ENCODE measurements at regions not wholly inside any gene's neighbourhood (a gene's known extent, or its start where the extent isn't known, plus 50 kb on each side); places are given as distances from the start of the nearest gene placed in this dataset.

DNA sequence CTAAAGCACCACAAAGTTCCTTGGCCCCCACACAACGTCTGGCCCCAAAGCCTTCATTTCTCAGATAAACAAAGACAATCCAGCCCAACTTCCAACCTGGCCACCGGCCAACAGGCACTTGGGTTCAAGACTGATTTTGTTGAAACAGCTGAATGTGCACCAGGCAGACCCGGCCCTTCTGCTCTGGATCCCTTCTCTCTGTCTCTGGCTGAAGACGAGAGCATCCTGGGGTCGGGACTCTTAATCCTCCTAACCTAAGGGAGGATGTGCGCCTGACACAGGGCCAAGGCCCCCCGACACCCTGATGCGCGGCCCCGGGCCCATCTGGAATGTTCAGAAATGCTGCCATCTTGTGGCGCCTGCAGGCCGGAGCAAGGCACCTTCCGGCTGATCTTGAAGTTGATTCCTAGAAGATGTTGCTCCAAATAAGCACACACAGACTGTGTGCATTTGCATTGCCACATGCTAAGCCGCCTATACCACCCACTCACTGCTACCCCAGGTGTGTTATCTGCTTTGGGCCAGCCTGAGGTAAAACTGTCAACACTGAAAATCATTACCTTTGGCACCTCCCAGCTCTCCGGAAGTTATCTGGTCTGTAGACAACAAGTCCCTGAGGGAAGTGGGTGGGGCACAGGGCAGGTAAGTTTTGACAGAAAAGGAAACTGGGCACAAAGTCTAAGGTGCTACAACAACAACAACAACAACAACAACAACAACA, 98.4 kb upstream of the HABP2 start:
- in situ Hi-C loops (cut with HindIII; ENCODE audit: low sequenced_read_pairs) = no loop called here

DNA sequence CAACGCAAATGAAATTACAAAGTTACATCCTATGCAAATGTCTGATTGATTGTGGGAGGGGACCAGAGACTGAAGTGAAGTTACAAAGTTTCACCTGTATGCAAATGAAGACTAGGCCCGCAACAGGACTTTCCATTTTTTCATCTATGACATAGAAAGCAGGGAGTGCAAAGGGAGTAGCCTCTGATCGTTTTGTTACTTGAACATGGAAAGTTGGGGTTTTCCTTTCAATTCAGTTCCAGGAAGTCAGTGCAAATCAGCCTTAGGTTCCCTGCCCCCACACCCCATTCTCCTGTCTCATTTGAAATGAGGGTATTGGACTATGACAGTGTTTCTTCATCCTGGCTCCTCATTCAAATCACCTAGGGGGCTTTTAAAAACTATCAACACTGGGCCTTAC, 96.9 kb upstream of the HABP2 start:
- in situ Hi-C loops (cut with HindIII; ENCODE audit: low sequenced_read_pairs) = no loop called here

GRCh38 chr10:113456741-113457140, 96.1 kb upstream of the HABP2 start:
- in situ Hi-C loops (cut with HindIII; ENCODE audit: low sequenced_read_pairs) = no loop called here

DNA sequence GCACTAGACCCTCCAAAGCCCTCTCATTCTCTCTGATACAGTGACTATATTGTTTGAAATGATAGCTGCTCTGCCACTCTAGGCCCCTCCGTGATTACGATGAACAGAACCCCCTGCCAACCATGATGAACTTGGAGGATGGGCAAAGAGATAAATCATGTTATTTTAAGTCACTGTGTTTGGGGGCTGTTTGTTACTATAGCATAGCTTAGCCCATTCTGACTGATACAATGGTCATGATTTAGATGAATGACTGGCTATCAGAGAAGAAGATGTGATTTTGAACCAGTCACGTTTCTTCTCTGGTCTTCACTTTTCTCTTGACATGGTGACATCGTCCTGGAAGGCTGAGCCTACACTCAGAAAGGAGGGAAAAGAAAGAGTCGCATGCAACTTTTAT, 95.4 kb upstream of the HABP2 start:
- in situ Hi-C loops (cut with HindIII; ENCODE audit: low sequenced_read_pairs) = no loop called here

- in situ Hi-C loops (cut with HindIII; ENCODE audit: low sequenced_read_pairs) = no loop called here
Observed at GRCh38 chr10:113458451-113458850, 94.4 kb upstream of the HABP2 start.

DNA sequence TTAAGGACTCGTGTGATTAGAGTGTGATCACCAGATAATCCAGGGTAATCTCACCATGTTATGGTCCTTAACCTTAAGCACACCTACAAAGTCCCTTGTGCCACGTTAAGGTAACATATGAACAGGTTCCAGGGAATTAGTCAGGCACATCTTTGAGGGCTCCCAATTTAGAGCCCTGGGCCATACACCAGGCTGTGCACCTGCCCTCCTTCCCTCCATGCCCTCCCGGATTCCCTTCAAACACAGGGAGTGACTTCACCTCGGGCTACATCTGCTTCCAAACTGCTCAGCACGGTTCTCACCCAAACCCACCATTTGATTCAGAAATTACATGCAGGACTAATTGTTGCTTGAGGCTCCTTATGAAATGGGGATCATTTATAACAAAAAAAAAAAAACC, 93.9 kb upstream of the HABP2 start:
- in situ Hi-C loops (cut with HindIII; ENCODE audit: low sequenced_read_pairs) = no loop called here

DNA sequence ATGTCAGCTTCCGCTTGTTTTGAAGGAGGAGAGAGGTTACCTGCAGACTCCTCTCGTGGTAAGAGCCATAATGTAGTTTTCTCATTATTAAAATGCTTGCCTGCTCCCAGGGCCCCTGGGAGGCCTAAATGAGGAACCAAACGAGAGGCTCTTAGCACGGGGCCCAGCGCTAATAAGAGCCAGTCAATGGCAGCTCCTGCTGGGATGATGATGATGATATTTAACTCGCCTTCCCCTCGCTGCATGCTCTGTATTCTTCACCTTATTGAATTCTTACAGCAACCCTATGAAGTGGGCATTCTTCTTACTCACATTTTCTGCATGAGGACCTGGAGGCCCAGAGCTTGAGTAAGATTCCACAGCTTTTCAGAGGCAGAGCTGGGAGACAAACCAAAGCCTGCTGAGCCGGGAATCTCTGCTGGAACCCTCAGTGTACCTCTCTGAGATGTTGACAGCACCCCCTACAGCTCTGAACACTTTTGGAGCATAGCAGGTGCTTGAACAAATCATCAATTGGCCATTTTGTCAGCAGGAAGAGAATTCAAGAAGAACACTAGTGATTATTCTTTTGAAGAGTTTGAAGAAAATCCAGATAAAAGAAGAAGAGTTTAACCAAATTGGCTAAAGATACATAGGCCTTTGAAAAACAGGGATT, 93.1 kb upstream of the HABP2 start:
- in situ Hi-C loops (cut with HindIII; ENCODE audit: low sequenced_read_pairs) = no loop called here

DNA sequence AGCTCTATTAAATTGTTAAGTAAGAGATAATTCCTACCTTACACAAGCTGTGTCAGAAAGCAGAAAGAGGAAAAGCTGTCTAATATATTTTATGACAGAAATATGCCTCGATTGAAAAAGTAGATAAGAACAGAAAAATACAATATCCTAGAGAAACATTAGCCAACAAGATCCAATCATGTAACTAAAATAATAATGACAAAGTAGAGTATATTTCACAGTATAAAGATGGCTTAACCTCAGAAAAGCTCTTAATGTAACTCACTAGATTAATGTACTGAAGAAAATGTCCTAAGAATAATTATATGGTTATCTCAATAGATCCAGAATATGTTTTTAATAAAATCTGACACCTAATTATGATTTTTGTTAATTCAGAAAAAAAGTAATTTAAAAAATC, 89.8 kb upstream of the HABP2 start:
- in situ Hi-C loops (cut with HindIII; ENCODE audit: low sequenced_read_pairs) = no loop called here

DNA sequence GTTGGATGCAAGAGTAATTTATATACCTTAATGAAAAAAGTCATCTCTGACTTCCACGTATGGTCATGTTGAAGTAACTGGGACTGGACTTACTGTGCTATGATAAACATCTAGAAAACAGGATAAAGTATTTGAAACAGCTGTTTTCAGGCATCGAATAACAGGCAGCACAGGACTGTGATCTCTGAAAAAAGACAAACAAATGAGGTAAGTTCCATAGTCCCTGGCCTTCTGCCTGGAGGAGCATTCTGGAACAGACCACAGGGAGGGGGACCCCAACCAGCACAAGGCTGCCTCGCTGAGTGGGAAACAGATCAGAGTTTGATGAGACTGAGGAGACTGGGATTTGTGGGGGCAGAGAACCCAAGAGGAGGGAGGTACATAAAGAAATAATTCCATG, 89.1 kb upstream of the HABP2 start:
- in situ Hi-C loops (cut with HindIII; ENCODE audit: low sequenced_read_pairs) = no loop called here

- in situ Hi-C loops (cut with HindIII; ENCODE audit: low sequenced_read_pairs) = no loop called here
Observed at GRCh38 chr10:113469796-113470195, 83.1 kb upstream of the HABP2 start.

GRCh38 chr10:113470372-113471240, 82.2 kb upstream of the HABP2 start:
- in situ Hi-C loops (cut with HindIII; ENCODE audit: low sequenced_read_pairs) = no loop called here

DNA sequence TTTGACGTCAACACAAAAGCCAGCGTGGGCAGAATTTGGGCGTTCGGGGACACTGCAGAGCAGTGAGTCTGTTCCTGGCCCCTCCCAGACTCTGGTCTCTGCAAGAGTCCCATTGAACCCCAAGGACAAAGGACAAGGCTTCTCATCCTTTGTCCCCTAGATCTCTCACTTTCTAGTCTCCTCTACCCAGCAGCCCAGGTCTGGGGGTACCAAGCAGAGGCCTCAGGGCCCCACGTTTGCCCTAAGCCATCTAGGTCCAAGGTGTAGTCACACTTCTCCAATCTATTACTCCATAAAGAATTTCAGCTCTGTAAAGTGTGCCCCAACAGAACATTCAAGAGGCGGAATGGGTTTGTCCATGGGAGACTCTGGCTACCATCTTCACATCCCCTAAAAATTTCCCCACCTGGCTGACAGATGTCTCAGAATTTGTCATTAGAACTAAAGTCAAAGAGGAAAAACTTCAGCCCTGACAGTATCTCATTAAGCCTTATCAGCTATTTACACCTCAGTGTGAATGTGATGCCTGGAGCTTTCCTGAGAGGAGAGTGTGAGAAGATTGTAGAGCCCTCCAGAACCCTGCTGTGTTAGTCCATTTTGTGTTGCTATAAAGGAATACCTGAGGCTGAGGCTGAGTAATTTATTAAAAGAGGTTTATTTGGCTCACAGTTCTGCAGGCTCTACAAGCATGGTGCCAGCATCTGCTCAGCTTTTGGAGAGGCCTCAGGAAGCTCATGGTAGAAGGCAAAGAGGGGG, 81.4 kb upstream of the HABP2 start:
- in situ Hi-C loops (cut with HindIII; ENCODE audit: low sequenced_read_pairs) = no loop called here

DNA sequence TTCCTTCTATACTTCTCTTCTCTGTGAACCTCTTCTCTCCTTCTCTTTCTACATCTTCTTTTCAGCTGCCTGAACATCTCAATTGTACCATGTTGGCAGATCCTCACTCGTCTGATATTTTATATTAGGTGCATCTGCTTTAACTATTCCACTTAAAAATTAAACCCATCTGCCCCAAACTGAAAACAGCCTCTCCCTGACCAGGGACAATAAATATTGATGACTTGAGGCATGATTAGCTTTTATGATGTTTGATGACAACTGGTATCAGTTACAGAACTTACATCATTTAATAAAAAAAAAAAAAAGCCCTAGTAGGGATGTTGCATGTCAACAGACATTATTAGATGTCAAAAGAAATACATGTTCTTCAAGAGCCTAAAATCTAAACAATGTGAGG, 79.8 kb upstream of the HABP2 start:
- in situ Hi-C loops (cut with HindIII; ENCODE audit: low sequenced_read_pairs) = no loop called here

DNA sequence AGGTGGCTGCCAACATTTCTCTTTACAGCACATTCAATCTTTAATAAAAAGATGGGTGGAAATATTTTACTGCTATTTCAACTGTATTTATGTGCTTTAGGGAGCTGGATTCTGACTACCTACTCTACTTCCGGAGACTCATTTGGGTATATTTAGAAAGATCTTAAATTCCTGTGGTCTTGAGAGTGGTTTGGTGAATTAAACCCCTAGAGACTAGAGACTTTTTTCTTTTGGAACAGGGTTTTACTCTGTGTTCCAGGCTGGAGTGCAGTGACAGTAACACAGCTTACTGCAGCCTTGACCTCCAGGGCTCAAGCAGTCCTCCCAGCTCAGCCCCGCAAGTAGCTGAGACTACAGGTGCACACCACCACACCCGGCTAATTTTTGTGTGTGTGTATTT, 79.0 kb upstream of the HABP2 start:
- in situ Hi-C loops (cut with HindIII; ENCODE audit: low sequenced_read_pairs) = no loop called here

DNA sequence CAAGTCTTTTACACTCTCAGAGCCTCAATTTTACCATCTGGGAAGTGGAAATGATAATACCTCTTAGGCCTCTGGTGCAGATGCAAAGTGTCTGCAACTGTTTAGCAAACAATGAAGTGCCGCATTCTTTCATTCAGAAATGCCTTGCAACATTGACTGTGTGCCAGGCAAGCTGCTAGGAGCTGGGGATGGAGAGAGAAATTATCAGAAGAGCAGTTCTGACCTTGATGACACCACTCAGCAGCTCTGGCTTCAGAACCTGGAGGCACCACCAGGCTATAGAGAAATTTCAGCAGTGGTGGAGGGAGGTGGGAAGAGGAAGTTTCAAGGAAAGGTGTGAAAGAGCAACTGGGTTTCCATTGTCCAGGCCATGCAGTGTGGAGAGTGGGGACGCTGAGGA, 78.1 kb upstream of the HABP2 start:
- in situ Hi-C loops (cut with HindIII; ENCODE audit: low sequenced_read_pairs) = no loop called here

DNA sequence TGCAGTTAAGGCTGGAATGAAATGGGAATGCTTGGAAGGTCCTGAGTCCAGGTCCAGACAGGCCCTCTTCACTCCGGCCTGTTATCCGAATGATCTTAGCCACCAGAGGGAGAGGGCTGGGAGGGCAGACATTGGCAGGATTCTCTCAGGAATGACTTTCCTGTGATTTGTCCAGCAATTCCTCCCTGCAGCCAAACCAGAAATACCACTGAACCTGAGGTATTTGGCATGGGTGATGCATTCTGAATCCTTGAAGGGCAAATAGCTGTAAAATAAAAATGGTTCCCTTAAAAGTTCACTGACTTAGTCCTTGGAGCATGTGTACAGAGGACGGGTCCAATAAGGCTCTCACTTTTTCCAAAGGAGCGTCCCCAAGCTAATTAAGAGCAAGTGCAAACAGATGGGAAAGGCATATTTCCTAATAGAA, 77.5 kb upstream of the HABP2 start:
- in situ Hi-C loops (cut with HindIII; ENCODE audit: low sequenced_read_pairs) = no loop called here

DNA sequence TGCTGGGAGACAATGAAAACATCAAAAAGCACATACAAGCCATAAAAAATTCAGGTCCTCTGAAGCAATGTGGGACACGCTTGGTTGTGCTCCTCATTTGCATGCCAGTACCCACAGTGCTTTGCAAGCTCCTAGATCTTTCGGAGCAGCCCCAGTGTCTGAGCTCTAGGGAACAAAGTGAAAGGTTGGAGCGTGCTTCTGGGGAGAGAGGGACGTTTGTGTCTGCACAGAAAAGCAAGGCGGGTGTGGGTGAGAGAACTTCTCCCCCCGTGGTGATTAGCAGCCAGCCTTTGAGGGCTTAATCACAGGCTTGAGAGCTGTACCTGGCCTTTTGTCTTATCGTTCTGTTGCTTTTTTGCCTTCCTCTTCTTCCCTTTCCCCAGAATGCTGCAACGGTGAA, 76.7 kb upstream of the HABP2 start:
- in situ Hi-C loops (cut with HindIII; ENCODE audit: low sequenced_read_pairs) = no loop called here

DNA sequence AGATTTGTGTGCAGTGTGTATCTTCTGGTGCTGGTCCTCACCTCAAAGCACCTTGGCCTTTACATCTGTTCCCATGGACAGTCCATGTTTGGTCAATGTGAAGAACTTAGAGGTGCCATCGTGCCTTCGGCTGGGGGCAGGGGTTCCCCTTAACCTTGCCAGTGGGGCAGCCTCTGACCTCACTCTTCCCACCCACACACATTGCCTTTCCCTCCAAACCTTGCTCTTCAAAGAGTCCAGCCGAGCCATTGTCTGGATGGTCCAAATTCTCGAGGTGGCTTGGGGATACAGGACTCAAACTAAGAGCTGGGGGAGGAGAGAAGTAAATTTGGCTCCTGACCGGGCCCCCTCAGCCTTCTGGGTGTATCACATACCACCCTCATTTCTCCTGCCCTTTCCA, 76.2 kb upstream of the HABP2 start:
- in situ Hi-C loops (cut with HindIII; ENCODE audit: low sequenced_read_pairs) = no loop called here

- in situ Hi-C loops (cut with HindIII; ENCODE audit: low sequenced_read_pairs) = no loop called here
Observed at GRCh38 chr10:113477451-113477850, 75.4 kb upstream of the HABP2 start.

DNA sequence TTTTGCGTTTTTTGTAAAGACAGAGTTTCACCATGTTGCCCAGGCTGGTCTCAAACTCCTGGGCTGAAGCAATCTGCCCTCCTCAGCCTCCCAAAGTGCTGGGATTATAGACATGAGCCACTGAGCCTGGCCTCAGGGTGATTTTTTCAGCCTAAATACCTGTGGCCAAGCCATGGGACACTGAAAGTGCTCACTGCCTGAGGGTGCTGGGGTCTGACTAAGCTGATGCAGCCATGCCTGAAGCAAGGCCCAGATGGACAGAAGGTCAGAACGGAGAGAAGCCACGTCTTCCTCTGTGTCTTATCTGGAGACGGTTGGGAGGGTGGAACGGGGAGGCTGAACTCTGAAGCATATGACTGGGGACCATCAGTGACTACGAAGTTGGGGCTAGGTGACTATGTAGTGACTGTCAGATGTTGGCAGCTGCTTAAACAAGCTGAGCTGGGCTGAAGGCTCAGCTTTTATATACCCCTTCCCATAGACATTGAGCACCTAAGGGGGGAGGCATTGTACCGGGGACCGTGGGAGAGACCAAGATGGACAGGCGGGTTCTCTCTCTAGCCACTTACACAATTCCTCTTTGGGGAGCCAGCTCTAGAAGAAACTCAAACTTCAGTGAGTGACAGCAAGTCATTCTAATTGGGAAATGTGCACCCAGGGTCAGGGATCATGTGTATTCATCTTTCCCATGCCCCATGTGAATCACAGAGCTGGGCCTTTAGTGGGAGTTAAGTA, 73.3 kb upstream of the HABP2 start:
- in situ Hi-C loops (cut with HindIII; ENCODE audit: low sequenced_read_pairs) = no loop called here

DNA sequence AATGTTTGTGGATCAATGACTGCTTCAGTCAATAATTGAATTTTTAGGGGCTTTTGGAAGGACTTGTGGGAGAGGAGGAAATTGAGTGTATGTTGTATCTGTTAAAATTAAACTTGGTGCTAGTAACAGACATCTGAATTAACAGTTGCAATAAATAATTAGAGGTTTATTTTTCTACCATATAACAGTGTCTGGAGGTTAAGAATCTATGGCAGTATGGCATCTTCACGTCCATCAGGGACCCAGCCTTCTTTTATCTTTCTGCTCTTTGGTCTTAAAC, 72.8 kb upstream of the HABP2 start:
- in situ Hi-C loops (cut with HindIII; ENCODE audit: low sequenced_read_pairs) = no loop called here

Measured in endothelial cell of hepatic sinusoid (primary cell).